GM13977 (cell line): ENCODE measurements at regions not wholly inside any gene's neighbourhood (a gene's known extent, or its start where the extent isn't known, plus 50 kb on each side); places are given as distances from the start of the nearest gene placed in this dataset.
"Not testable (repeated sequence)": the region's sequence is repeated elsewhere in the genome, so short reads cannot be mapped to it uniquely, and the experiment has no call there.

ENCODE experiments used
- DNase-seq: peaks from one replicate; pipeline ENCODE4 v3.0.0; 2012; ENCODE audit warnings: low spot score
- in situ Hi-C: fragments of 300-500 bp; cut with MboI; formaldehyde crosslinking; loops from one replicate; pipeline ENCODE4 v1.12.0; 2022; ENCODE audit warnings: low sequenced_read_pairs, low pct_unique_long_range_greater_than_20kb, mixed read lengths, inconsistent platforms; ENCODE audit not compliant: unreplicated experiment
- TF ChIP-seq, protein P1 (sequence below): IDR thresholded peaks from 2 replicates; pipeline ENCODE4 v1.5.1; 2012; ENCODE audit warnings: mild to moderate bottlenecking, control low read depth; ENCODE audit not compliant: insufficient read depth; ENCODE audit errors: extremely low read depth, missing control alignments

DNA sequence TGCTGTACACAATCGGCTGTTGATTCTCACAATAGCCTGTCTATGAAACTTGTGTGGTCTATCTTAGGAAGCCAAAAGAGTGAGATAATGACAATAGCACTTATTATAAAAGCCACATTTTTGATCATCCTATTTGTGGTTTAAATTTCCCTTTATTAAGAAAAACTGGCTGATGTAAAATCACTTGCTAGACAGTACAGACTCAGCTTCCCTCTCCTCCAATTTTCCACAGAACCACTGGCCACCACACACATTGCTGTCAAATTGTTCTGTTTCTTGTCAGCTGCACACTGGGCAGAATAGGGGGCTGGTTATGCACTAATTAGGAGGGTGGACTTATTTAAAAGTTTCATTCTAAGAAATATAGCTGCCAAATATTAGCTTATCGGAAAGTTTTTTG, 425.9 kb downstream of the EPHA3 start:
- TF ChIP-seq, protein P1, sequence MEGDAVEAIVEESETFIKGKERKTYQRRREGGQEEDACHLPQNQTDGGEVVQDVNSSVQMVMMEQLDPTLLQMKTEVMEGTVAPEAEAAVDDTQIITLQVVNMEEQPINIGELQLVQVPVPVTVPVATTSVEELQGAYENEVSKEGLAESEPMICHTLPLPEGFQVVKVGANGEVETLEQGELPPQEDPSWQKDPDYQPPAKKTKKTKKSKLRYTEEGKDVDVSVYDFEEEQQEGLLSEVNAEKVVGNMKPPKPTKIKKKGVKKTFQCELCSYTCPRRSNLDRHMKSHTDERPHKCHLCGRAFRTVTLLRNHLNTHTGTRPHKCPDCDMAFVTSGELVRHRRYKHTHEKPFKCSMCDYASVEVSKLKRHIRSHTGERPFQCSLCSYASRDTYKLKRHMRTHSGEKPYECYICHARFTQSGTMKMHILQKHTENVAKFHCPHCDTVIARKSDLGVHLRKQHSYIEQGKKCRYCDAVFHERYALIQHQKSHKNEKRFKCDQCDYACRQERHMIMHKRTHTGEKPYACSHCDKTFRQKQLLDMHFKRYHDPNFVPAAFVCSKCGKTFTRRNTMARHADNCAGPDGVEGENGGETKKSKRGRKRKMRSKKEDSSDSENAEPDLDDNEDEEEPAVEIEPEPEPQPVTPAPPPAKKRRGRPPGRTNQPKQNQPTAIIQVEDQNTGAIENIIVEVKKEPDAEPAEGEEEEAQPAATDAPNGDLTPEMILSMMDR, result no peak
- no peak for DNase-seq
- in situ Hi-C loops, result no loop called here

DNA sequence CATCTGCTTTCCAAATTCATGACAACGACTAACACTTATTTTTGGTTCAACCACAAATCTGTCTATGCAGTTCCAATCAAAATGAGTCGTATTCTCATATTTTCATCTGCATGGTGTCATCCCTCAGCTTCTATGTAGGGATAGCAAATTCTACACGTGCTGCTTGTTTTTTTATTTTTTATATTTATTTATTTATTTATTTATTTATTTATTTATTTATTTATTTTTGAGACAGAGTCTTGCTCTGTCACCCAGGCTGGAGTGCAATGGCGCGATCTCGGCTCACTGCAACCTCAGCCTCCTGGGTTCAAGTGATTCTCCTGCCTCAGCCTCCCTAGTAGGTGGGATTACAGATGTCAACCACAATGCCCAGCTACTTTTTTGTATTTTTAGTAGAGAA, 447.2 kb downstream of the EPHA3 start:
- in situ Hi-C loops, DNase-seq: not testable (repeated sequence)

DNA sequence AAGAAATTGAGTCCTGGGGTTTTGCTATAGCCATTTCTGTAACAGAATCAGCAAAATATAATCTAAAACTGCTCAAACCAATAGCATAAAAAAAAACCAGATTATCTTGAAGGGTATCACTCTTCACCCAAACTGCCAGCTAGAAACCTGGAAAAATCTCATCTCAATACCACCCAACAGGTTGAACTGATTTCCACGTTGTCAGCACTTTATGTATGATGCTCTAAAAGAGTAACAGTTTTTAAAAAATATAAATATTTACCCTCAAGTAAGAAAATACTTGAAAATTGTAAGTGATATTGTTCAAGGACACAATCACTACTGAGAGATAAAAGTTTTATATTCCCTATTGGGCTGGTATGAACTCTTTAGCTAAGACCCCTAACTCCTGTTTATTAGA, 451.3 kb downstream of the EPHA3 start:
- TF ChIP-seq, protein P1, result no peak
- in situ Hi-C loops, result no loop called here
- no peak for DNase-seq

DNA sequence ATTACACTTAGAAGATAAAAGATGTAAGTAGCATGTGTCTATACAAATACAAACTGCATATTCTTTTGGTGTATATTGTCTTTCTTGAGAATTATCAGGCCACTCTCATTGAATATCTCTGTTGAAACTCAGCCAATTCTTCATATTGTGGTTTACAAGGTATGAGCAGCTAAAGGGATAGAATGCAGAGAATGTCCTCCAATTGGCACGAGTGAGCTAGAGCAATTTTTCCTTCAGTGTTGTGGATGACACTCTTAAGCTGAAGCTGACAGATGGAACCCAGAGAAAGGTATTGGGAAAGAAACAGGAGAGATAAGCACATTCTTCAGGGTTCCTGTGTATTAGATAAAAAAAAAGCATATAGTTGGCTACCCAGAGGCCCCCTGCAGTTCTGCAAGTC, 453.1 kb downstream of the EPHA3 start:
- no peak for DNase-seq
- TF ChIP-seq, protein P1, result no peak
- in situ Hi-C loops, result no loop called here

DNA sequence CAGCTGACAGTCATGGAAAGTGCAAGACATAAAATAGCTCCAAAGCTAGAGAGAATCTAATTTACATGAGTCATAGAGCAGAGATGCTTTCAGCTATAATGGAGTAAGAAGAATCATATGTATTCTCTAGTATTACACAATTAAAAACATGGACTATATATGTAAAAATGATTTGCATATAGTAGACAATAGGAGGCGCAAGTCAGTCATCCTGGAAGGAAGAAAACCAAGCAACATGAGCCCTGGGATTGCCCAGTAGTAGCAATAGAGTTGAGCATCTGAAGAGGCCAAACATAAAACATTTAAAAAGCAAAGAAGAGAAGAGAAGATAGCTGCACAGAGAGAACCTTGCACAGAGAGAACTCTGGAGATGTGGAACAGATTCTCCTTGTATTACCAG, 455.0 kb downstream of the EPHA3 start:
- no peak for DNase-seq
- in situ Hi-C loops, result no loop called here
- TF ChIP-seq, protein P1, result no peak

DNA sequence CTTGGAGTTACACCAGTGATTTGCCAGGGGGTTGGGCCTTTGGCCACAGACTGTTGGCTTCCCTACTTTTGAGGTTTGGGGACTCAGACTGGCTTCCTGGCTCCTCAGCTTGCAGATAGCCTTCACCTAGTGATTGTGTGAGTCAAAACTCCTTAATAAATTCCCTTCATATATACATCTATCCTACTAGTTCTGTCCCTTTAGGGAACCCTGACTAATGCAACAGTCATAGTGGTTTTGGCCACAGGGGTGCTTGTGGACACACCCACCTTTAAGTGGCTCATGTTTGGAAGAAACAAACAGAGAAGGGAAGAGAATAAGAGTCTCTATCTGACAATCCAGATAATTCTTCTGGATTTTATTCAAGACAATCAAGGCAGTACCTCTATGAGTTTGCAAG, 457.7 kb downstream of the EPHA3 start:
- in situ Hi-C loops, result no loop called here
- no peak for DNase-seq
- TF ChIP-seq, protein P1, result no peak

DNA sequence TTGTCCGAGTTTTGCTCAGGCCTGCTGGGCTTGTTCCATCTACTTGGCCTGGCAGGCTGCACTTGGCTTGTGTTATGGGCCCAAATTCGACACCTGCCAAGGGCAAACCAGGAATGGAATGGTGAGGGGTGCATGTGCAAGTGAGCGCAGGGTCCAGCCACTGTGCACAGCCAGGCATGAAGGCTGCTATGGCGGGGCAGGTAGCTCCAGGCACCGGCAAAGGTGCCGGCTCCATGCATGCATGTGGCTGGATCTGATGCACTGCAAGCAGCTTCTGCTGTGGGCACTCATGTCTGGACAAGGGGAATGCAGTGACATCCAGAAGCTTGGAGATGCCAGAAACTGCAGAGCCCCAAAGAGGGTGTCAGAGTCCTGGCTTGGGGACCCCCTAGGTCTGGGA, 463.0 kb downstream of the EPHA3 start:
- in situ Hi-C loops, result no loop called here
- TF ChIP-seq, protein P1, result no peak
- no peak for DNase-seq
